HL-60 (cell line): ENCODE measurements at regions not wholly inside any gene's neighbourhood (a gene's known extent, or its start where the extent isn't known, plus 50 kb on each side); places are given as distances from the start of the nearest gene placed in this dataset.

Experiments used
- GABPA ChIP-seq: IDR thresholded peaks from 2 replicates; pipeline ENCODE4 v1.6.1; 2012; ENCODE audit warnings: low read depth
- POLR2AphosphoS5 ChIP-seq: IDR thresholded peaks from 2 replicates; pipeline ENCODE4 v1.6.1; 2012; ENCODE audit warnings: low read depth
- TF ChIP-seq, protein P1 (sequence below): IDR thresholded peaks from one replicate; pipeline ENCODE4 v1.5.1; 2011; ENCODE audit warnings: low read length, control low read depth, inconsistent platforms; ENCODE audit not compliant: insufficient read depth
- TF ChIP-seq, protein P2 (sequence below): IDR thresholded peaks from 2 replicates; pipeline ENCODE4 v1.6.1; 2012; ENCODE audit warnings: low read depth; ENCODE audit not compliant: insufficient replicate concordance

DNA sequence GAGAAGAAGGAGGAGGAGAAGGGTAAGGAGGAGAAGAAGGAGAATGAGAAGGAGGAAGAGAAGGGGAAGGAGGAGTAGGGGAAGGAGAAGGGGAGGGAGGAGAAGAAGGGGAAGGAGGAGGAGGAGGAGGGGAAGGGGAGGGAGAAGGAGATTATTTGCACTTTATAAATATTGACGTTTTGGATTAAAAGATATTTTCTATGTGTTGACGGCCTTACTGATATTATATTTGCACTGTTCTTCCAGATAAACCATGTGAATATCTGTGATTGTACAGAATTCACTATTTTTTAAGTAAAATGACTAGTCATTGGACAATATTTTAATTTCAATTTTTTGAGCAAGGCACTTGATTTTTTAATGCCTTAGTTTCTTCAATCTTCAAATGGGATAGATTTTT, 310.5 kb upstream of the DNAJC19 start:
- no peak for TF ChIP-seq GABPA
- TF ChIP-seq, protein P1, sequence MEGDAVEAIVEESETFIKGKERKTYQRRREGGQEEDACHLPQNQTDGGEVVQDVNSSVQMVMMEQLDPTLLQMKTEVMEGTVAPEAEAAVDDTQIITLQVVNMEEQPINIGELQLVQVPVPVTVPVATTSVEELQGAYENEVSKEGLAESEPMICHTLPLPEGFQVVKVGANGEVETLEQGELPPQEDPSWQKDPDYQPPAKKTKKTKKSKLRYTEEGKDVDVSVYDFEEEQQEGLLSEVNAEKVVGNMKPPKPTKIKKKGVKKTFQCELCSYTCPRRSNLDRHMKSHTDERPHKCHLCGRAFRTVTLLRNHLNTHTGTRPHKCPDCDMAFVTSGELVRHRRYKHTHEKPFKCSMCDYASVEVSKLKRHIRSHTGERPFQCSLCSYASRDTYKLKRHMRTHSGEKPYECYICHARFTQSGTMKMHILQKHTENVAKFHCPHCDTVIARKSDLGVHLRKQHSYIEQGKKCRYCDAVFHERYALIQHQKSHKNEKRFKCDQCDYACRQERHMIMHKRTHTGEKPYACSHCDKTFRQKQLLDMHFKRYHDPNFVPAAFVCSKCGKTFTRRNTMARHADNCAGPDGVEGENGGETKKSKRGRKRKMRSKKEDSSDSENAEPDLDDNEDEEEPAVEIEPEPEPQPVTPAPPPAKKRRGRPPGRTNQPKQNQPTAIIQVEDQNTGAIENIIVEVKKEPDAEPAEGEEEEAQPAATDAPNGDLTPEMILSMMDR: no peak
- no peak for TF ChIP-seq POLR2AphosphoS5
- TF ChIP-seq, protein P2, sequence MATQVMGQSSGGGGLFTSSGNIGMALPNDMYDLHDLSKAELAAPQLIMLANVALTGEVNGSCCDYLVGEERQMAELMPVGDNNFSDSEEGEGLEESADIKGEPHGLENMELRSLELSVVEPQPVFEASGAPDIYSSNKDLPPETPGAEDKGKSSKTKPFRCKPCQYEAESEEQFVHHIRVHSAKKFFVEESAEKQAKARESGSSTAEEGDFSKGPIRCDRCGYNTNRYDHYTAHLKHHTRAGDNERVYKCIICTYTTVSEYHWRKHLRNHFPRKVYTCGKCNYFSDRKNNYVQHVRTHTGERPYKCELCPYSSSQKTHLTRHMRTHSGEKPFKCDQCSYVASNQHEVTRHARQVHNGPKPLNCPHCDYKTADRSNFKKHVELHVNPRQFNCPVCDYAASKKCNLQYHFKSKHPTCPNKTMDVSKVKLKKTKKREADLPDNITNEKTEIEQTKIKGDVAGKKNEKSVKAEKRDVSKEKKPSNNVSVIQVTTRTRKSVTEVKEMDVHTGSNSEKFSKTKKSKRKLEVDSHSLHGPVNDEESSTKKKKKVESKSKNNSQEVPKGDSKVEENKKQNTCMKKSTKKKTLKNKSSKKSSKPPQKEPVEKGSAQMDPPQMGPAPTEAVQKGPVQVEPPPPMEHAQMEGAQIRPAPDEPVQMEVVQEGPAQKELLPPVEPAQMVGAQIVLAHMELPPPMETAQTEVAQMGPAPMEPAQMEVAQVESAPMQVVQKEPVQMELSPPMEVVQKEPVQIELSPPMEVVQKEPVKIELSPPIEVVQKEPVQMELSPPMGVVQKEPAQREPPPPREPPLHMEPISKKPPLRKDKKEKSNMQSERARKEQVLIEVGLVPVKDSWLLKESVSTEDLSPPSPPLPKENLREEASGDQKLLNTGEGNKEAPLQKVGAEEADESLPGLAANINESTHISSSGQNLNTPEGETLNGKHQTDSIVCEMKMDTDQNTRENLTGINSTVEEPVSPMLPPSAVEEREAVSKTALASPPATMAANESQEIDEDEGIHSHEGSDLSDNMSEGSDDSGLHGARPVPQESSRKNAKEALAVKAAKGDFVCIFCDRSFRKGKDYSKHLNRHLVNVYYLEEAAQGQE: no peak
